ENCODE measurements at regions not wholly inside any gene's neighbourhood (a gene's known extent, or its start where the extent isn't known, plus 50 kb on each side); places are given as distances from the start of the nearest gene placed in this dataset.

- DNase-seq: no peak
Measured at GRCh38 chr16:52101246-52101645, 445.7 kb downstream of the TOX3 start.

GRCh38 chr16:52099382-52099781, 447.6 kb downstream of the TOX3 start:
- DNase-seq: no peak

DNA sequence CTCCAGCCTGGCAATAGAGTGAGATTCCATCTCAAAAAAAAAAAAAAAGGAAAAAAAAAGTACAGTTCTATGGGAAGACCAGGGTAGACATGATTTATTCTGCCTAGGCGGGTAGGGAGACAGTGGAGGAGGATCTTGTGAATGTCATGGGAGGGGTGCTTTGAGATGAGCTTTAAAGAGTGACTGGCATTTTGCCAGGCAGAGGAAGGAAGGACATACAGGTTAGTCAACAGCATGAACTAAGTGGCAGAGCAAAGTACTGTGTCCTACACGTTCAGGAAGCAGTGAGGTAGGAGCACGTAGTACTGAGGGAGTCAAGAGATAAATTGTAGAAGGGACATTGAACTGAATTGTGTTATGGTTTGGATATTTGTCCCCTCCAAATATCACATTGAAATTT, 451.5 kb downstream of the TOX3 start:
- DNase-seq: no peak

- no peak for DNase-seq
Measured at GRCh38 chr16:52092126-52092525, 454.8 kb downstream of the TOX3 start.

DNA sequence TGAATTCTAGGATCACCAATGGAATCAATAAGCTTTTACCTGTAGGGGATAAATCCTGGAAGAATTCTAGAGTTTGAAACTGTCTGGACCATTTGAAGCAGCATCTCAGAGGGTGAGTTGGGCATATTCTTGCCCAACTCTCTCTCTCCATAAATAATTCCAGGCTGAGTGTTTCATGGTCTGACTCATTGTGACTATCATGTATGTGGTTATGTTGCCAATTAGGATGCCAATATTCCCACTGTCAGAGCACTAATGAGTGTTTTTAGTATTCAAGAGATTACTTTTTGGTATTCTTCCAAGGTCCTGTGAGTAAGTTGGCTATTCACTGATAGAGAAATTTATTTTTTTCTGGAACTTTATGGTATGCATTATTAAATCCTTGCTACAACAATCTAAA, 456.9 kb downstream of the TOX3 start:
- DNase-seq: no peak

DNA sequence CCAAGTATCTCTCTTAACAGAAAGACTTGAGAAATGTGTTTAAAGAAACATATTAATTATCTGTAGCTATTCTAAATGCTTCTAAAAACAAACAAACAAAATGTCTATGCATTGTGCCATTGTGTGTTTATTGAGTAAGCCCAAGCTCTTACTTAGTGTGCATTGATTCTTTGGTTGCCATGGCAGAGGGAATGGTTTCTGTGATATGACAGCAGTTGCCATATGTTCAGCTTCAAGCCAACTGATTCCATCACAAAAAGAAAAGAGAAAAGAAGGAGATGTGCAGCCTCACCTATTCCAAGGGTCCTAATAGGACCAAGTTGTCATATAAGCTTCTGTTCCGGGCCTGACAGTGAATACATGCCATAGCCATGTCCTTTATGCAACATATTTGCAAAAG, 457.5 kb downstream of the TOX3 start:
- no peak for DNase-seq

DNA sequence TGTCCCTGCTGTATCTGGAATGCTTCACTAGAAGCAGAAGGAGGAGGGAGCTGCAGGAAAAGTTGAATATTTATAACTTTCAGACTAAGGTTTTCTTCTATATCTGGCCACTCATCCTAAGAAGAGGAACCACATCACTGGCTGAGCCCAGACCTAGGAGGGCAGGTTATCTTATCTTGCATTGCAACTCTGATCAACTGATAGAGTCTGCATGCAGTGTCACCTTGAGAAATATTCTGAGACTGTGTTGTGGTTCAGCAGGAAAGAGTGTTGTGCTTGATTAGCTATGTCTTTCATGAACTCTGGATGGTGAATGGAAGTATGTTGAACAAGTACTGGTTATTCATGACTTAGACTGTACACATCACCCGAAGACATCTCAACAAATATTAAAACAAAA, 460.0 kb downstream of the TOX3 start:
- no peak for DNase-seq

DNA sequence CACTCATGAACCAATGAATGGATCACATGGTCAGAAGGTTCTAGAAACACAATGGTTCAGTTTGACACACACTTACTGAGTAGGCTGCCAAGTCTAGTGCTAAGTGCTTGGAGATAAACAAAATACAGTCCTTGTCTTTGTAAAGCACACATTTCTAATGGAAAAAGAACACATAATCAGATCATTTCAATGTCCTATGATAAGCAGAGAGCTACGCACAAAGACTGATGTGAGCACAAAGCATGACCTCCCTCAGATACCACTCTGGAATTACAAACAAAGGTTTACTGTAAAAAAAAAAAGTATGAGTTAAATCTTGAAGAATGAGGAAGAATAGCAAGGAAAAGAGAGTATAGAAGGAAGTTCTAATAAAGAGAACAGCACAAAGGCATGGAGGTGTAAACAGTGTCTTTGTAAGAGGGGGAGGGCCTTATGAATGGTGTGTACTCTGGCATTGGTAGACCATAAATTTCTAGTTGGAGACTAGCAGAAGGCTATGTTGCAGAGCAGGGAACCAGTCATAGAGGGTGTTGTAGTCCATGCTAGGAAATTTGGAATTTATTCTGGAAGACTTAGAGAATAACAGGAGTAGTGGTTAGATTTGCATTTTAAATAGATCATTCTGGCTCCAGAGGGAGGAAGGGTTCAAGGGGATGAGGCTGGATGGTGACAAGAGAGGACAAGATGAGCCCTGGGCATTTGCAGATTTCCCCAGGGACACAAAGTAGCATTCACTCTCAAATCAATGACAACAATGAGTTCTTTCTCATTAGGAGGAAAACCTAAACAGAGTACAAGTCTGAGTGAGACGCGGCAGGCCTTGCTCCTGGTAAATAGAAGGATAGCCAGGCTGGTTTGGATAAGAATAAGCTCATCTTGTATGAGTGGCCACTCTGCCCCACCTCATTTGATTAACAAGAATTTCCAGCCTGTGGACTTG, 468.0 kb downstream of the TOX3 start:
- DNase-seq: no peak

- no peak for DNase-seq
Measured at GRCh38 chr16:52077607-52078006, 469.3 kb downstream of the TOX3 start.

GRCh38 chr16:52076801-52077201, 470.1 kb downstream of the TOX3 start:
- DNase-seq: no peak

GRCh38 chr16:52076332-52076731, 470.6 kb downstream of the TOX3 start:
- no peak for DNase-seq

GRCh38 chr16:52074133-52074532, 472.8 kb downstream of the TOX3 start:
- DNase-seq: no peak

DNA sequence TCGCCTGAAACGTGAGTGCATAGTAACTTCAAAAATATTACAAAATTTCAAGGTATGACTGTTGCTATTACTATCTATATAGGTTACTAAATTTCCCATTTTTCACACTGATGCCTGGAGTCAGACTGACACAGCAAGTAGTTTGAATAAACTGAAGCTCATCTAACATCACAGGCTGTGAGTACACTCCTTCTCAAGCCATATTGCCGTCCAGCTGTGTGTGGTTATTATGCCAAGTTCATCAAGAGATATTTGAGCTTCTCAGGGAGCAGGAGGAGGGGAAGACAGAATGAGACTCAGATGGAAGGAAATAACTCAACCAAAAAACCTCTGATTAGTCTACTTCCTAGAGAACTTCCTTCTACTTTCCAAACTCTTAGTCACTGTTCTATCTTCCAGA, 473.9 kb downstream of the TOX3 start:
- DNase-seq: peak; percentile 34

DNA sequence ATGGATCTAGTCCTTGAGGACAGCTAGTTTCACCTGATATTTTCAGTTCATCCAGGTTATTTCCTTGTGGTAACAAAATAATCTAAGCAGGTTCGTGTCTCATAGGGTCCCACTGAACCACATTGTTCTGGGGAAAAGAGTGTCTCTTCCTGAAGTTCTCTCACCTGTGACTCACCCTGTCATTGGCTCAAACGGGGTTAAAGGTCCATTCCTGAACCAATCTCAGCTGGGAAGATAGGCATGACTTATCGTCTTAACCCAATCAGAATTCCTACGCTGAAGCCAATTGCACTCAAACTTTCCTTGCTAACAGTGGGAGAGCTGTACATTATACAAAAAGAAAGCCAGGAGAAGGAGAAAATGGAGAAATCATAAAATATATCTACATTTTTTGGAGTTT, 475.8 kb downstream of the TOX3 start:
- no peak for DNase-seq

DNA sequence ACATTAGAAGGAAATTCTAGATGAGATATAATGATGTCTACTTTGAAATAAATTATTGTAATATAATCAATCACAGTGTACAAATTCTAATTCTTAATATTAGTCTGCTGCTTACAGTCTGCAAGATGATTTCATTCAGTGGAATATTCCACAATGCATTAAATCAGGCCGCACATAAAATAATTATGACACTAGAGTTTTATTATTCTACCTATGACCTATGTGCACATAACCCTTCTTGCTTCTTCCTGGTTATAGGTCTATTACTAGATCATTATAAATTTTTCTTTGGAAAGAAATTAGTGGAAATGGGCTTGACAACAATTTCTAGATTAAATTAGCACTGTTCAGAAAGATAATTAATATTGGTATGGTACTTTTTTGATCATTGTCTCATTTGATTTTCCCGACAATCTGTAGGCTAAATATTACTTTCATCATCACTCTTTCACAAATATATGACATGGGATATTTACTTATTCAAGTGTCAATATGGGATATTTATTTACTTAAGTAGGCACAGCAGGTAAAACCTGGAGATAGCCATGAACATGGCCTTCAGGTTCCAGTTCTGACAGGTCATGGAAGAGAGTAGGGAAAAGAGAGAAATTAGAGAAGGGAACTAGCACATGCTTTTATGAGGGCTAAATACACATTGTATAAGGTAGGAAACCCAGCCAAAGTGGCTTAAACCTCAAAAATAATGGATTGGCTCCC, 476.4 kb downstream of the TOX3 start:
- DNase-seq: no peak

GRCh38 chr16:52069866-52070265, 477.1 kb downstream of the TOX3 start:
- DNase-seq: peak; percentile 47

DNA sequence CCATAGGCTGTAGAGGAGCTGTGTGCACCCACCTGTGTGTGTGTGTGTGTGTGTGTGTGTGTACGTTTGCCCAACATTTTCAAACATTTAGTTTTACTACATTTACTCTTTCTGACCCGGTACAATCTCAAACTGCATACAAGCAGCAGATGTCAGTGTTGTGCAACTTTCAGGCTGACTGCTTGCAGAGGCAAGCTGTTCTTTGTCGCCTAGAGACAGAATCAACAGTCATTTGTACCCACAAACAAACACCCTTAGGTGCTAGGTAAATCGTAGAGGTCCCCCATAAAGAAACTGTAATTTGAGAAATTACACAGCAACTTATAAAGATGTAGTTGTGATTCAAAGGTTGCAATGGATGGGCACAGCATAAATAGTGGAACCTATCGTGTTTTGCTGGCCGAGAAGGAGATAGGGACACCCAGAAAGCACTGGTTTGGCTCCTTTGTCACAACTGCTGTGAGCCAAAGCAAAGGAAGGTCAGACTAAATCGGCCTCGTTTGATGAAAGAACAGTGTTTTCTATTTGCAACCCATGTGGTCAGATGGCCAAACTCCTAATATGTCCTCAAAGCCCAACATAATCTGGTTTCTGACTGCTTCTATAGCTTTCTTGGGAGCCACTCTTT, 478.4 kb downstream of the TOX3 start:
- peak; percentile 64 for DNase-seq

DNA sequence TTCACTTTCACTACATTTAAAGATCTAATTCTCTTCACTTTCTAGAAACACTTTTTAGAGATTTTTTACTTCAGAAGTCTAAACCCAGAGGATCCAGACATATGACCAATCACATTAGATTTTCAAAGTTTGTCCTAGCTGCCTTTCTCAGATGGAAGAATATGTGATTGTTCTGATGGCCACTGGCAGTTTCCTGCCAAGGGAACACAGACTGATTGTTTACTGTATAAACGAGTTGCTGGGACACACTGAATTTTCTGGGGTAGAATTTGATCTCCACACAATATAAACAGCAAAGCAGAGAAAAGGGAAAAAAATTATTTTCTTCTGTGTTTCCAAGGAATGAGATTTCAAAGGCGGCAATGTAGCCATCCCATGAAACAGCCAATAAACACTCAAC, 480.0 kb downstream of the TOX3 start:
- DNase-seq: no peak

DNA sequence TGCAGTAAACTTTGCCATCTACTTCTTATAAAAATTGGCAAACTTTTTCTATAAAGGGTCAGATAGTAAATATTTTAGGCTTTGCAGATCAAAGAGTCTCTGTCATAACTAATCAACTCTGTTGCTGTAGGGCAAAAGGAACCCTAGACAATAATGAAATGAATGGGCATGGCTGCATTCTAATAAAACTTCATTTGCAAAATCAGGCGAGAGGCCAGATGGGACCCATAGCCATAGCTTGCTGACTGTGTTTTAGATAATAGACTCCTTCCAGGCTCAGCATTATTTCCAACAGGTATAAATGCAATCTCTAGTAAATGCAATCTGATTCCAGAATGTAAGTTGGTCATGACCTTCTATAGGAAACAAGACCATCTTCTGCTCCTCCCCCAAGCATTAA, 490.7 kb downstream of the TOX3 start:
- DNase-seq: no peak

- DNase-seq: no peak
Measured at GRCh38 chr16:52055381-52055780, 491.6 kb downstream of the TOX3 start.

- DNase-seq: no peak
Measured at GRCh38 chr16:52054326-52054725, 492.6 kb downstream of the TOX3 start.

GRCh38 chr16:52052818-52053217, 494.1 kb downstream of the TOX3 start:
- no peak for DNase-seq

- DNase-seq: no peak
Measured at GRCh38 chr16:52051414-52052172, 495.4 kb downstream of the TOX3 start.

Data from NCI-H2171 (cell line).